MM.1S (cell line): ENCODE measurements at regions not wholly inside any gene's neighbourhood (a gene's known extent, or its start where the extent isn't known, plus 50 kb on each side); places are given as distances from the start of the nearest gene placed in this dataset.

ENCODE experiments used
- EZH2 ChIP-seq: fragments of 300-600 bp; sonication (generic); optimal IDR thresholded peaks from 2 replicates; pipeline ENCODE3; 2017; ENCODE audit warnings: low read depth, mild to moderate bottlenecking, antibody characterized with exemption, low read length, mixed read lengths
- EZH2phosphoT487 ChIP-seq: fragments of 300-600 bp; sonication (generic); IDR thresholded peaks from 2 replicates; pipeline ENCODE4 v1.6.1; 2018; ENCODE audit warnings: antibody characterized with exemption, low read length
- TF ChIP-seq, protein P1 (sequence below): fragments of 300-600 bp; sonication (generic); IDR thresholded peaks from 2 replicates; pipeline ENCODE4 v1.5.1; 2016; ENCODE audit warnings: antibody characterized with exemption, low read length, mixed read lengths

DNA sequence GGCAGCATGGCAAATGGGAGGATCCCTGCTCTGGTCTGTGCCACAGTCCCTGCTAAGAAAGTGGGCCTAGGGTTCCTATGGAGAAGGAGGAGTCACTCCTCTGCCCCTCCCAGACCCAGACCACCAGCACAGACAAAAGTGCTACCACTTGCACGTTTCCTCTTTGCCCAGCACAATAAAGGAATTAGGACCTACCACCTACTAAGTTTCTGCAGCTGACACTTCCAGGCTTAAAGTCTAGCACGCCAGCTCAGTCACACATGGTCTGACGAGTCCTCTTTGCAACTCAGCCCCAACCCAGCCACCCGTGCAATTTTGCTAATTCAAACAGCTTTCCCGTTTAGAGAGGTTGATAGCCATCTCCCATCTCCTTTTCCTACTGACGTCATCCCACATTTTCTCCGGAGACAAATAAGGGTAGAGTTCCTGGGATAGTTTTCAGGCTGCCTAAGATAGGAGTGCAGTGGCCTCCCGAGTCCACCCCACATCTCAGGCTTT, 66.2 kb upstream of the PTGR2 start:
- TF ChIP-seq, protein P1, sequence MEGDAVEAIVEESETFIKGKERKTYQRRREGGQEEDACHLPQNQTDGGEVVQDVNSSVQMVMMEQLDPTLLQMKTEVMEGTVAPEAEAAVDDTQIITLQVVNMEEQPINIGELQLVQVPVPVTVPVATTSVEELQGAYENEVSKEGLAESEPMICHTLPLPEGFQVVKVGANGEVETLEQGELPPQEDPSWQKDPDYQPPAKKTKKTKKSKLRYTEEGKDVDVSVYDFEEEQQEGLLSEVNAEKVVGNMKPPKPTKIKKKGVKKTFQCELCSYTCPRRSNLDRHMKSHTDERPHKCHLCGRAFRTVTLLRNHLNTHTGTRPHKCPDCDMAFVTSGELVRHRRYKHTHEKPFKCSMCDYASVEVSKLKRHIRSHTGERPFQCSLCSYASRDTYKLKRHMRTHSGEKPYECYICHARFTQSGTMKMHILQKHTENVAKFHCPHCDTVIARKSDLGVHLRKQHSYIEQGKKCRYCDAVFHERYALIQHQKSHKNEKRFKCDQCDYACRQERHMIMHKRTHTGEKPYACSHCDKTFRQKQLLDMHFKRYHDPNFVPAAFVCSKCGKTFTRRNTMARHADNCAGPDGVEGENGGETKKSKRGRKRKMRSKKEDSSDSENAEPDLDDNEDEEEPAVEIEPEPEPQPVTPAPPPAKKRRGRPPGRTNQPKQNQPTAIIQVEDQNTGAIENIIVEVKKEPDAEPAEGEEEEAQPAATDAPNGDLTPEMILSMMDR = no peak
- no peak for TF ChIP-seq EZH2
- no peak for TF ChIP-seq EZH2phosphoT487
